WTC11 (cell line): ENCODE measurements at regions not wholly inside any gene's neighbourhood (a gene's known extent, or its start where the extent isn't known, plus 50 kb on each side); places are given as distances from the start of the nearest gene placed in this dataset.

Experiments
- ATF2 ChIP-seq: sonication (generic); formaldehyde crosslinking; IDR thresholded peaks from 2 replicates; pipeline ENCODE4 v1.8.1; 2022; ENCODE audit warnings: low read depth, missing genetic modification reagents, borderline replicate concordance
- ATF6 ChIP-seq: sonication (generic); formaldehyde crosslinking; IDR thresholded peaks from 2 replicates; pipeline ENCODE4 v1.8.1; 2023; ENCODE audit warnings: mild to moderate bottlenecking, missing genetic modification reagents
- CREB1 ChIP-seq: sonication (generic); formaldehyde crosslinking; IDR thresholded peaks from 2 replicates; pipeline ENCODE4 v1.8.0; 2023; ENCODE audit warnings: mild to moderate bottlenecking, missing genetic modification reagents
- CREM ChIP-seq: sonication (generic); formaldehyde crosslinking; IDR thresholded peaks from 2 replicates; pipeline ENCODE4 v1.8.1; 2022; ENCODE audit warnings: mild to moderate bottlenecking, missing genetic modification reagents, moderate library complexity
- JUN ChIP-seq: sonication (generic); formaldehyde crosslinking; IDR thresholded peaks from 2 replicates; pipeline ENCODE4 v1.8.0; 2023; ENCODE audit warnings: mild to moderate bottlenecking, missing genetic modification reagents
- PRDM15 ChIP-seq: sonication (generic); formaldehyde crosslinking; IDR thresholded peaks from 2 replicates; pipeline ENCODE4 v1.8.0; 2022; ENCODE audit warnings: missing genetic modification reagents
- TF ChIP-seq, protein P1 (sequence below): fragments of 200-600 bp; IDR thresholded peaks from 2 replicates; pipeline ENCODE4 v1.8.0; 2022; ENCODE audit warnings: antibody characterized with exemption
- TF ChIP-seq, protein P2 (sequence below): sonication (generic); formaldehyde crosslinking; IDR thresholded peaks from 2 replicates; pipeline ENCODE4 v1.8.1; 2023; ENCODE audit warnings: mild to moderate bottlenecking, missing genetic modification reagents, borderline replicate concordance
- TF ChIP-seq, protein P3 (sequence below): sonication (generic); formaldehyde crosslinking; IDR thresholded peaks from 2 replicates; pipeline ENCODE4 v1.8.0; 2022; ENCODE audit warnings: mild to moderate bottlenecking, missing genetic modification reagents
- TF ChIP-seq, protein P4 (sequence below): sonication (generic); formaldehyde crosslinking; IDR thresholded peaks from 2 replicates; pipeline ENCODE4 v1.8.1; 2022; ENCODE audit warnings: low read depth, mild to moderate bottlenecking, moderate library complexity, missing genetic modification reagents, borderline replicate concordance
- TF ChIP-seq, protein P5 (sequence below): sonication (generic); formaldehyde crosslinking; IDR thresholded peaks from 2 replicates; pipeline ENCODE4 v1.8.0; 2022; ENCODE audit warnings: mild to moderate bottlenecking, missing genetic modification reagents

- no peak for TF ChIP-seq JUN
- TF ChIP-seq, protein P1, sequence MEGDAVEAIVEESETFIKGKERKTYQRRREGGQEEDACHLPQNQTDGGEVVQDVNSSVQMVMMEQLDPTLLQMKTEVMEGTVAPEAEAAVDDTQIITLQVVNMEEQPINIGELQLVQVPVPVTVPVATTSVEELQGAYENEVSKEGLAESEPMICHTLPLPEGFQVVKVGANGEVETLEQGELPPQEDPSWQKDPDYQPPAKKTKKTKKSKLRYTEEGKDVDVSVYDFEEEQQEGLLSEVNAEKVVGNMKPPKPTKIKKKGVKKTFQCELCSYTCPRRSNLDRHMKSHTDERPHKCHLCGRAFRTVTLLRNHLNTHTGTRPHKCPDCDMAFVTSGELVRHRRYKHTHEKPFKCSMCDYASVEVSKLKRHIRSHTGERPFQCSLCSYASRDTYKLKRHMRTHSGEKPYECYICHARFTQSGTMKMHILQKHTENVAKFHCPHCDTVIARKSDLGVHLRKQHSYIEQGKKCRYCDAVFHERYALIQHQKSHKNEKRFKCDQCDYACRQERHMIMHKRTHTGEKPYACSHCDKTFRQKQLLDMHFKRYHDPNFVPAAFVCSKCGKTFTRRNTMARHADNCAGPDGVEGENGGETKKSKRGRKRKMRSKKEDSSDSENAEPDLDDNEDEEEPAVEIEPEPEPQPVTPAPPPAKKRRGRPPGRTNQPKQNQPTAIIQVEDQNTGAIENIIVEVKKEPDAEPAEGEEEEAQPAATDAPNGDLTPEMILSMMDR = no peak
- TF ChIP-seq, protein P2, sequence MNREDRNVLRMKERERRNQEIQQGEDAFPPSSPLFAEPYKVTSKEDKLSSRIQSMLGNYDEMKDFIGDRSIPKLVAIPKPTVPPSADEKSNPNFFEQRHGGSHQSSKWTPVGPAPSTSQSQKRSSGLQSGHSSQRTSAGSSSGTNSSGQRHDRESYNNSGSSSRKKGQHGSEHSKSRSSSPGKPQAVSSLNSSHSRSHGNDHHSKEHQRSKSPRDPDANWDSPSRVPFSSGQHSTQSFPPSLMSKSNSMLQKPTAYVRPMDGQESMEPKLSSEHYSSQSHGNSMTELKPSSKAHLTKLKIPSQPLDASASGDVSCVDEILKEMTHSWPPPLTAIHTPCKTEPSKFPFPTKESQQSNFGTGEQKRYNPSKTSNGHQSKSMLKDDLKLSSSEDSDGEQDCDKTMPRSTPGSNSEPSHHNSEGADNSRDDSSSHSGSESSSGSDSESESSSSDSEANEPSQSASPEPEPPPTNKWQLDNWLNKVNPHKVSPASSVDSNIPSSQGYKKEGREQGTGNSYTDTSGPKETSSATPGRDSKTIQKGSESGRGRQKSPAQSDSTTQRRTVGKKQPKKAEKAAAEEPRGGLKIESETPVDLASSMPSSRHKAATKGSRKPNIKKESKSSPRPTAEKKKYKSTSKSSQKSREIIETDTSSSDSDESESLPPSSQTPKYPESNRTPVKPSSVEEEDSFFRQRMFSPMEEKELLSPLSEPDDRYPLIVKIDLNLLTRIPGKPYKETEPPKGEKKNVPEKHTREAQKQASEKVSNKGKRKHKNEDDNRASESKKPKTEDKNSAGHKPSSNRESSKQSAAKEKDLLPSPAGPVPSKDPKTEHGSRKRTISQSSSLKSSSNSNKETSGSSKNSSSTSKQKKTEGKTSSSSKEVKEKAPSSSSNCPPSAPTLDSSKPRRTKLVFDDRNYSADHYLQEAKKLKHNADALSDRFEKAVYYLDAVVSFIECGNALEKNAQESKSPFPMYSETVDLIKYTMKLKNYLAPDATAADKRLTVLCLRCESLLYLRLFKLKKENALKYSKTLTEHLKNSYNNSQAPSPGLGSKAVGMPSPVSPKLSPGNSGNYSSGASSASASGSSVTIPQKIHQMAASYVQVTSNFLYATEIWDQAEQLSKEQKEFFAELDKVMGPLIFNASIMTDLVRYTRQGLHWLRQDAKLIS = no peak
- no peak for TF ChIP-seq CREB1 (CRISPR knock-in tag)
- no peak for TF ChIP-seq PRDM15 (CRISPR knock-in tag)
- TF ChIP-seq ATF6 (CRISPR knock-in tag) = no peak
- TF ChIP-seq, protein P3, sequence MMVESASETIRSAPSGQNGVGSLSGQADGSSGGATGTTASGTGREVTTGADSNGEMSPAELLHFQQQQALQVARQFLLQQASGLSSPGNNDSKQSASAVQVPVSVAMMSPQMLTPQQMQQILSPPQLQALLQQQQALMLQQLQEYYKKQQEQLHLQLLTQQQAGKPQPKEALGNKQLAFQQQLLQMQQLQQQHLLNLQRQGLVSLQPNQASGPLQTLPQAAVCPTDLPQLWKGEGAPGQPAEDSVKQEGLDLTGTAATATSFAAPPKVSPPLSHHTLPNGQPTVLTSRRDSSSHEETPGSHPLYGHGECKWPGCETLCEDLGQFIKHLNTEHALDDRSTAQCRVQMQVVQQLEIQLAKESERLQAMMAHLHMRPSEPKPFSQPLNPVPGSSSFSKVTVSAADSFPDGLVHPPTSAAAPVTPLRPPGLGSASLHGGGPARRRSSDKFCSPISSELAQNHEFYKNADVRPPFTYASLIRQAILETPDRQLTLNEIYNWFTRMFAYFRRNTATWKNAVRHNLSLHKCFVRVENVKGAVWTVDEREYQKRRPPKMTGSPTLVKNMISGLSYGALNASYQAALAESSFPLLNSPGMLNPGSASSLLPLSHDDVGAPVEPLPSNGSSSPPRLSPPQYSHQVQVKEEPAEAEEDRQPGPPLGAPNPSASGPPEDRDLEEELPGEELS = no peak
- no peak for TF ChIP-seq ATF2 (CRISPR knock-in tag)
- TF ChIP-seq CREM (CRISPR knock-in tag) = no peak
- TF ChIP-seq, protein P4, sequence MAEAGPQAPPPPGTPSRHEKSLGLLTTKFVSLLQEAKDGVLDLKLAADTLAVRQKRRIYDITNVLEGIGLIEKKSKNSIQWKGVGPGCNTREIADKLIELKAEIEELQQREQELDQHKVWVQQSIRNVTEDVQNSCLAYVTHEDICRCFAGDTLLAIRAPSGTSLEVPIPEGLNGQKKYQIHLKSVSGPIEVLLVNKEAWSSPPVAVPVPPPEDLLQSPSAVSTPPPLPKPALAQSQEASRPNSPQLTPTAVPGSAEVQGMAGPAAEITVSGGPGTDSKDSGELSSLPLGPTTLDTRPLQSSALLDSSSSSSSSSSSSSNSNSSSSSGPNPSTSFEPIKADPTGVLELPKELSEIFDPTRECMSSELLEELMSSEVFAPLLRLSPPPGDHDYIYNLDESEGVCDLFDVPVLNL (CRISPR knock-in tag) = no peak
- TF ChIP-seq, protein P5, sequence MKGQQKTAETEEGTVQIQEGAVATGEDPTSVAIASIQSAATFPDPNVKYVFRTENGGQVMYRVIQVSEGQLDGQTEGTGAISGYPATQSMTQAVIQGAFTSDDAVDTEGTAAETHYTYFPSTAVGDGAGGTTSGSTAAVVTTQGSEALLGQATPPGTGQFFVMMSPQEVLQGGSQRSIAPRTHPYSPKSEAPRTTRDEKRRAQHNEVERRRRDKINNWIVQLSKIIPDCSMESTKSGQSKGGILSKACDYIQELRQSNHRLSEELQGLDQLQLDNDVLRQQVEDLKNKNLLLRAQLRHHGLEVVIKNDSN (CRISPR knock-in tag) = no peak
These were observed 160.6 kb upstream of the HSF2 start for GRCh38 chr6:122238861-122239260.
